Activated CD4-positive, alpha-beta T cell treated with anti-CD3 and anti-CD28 coated beads for 36 hours (primary cell): ENCODE measurements at regions not wholly inside any gene's neighbourhood (a gene's known extent, or its start where the extent isn't known, plus 50 kb on each side); places are given as distances from the start of the nearest gene placed in this dataset.

ENCODE experiments used
- ATAC-seq: fragments of 200-7000 bp; cut with Tn5 transposase; one replicate; pipeline ENCODE4 v1.10.0; 2021; ENCODE audit warnings: mild to moderate bottlenecking, moderate library complexity
- CTCF ChIA-PET: fragments of 350-600 bp; sonication (Branson Sonifier 250); formaldehyde crosslinking; loops from one replicate; lab custom pipeline; 2021; ENCODE audit warnings: antibody characterized with exemption; lab: Charles Lee
- POLR2A ChIA-PET: fragments of 350-600 bp; sonication (Branson Sonifier 250); formaldehyde crosslinking; loops from one replicate; lab custom pipeline; 2021; ENCODE audit warnings: antibody characterized with exemption, inconsistent platforms; lab: Charles Lee
- DNase-seq: peaks from one replicate; pipeline ENCODE4 v3.0.0-alpha.2; 2020
- H3K27ac Mint-ChIP-seq: one replicate; pipeline ENCODE4 v1.8.0; 2021; ENCODE audit warnings: mixed read lengths
- H3K27me3 Mint-ChIP-seq: one replicate; pipeline ENCODE4 v1.8.0; 2021; ENCODE audit warnings: mixed read lengths
- H3K36me3 Mint-ChIP-seq: one replicate; pipeline ENCODE4 v1.8.0; 2021; ENCODE audit warnings: low read depth, mixed read lengths
- H3K4me1 Mint-ChIP-seq: one replicate; pipeline ENCODE4 v1.8.0; 2021; ENCODE audit warnings: mixed read lengths
- H3K4me3 Mint-ChIP-seq: one replicate; pipeline ENCODE4 v1.8.0; 2021; ENCODE audit warnings: mild to moderate bottlenecking, moderate library complexity, mixed read lengths
- H3K9me3 Mint-ChIP-seq: one replicate; pipeline ENCODE4 v1.8.0; 2021; ENCODE audit warnings: low read depth, mixed read lengths
- intact Hi-C, 2 experiments: fragments of 100-400 bp; cut with DNase I in 1 of 2; cut with micrococcal nuclease in 1 of 2; formaldehyde crosslinking; loops; one replicate each; pipeline versions ENCODE4 v1.14.2 to v1.15.1; 2022 to 2024; cut with DNase I, micrococcal nuclease

DNA sequence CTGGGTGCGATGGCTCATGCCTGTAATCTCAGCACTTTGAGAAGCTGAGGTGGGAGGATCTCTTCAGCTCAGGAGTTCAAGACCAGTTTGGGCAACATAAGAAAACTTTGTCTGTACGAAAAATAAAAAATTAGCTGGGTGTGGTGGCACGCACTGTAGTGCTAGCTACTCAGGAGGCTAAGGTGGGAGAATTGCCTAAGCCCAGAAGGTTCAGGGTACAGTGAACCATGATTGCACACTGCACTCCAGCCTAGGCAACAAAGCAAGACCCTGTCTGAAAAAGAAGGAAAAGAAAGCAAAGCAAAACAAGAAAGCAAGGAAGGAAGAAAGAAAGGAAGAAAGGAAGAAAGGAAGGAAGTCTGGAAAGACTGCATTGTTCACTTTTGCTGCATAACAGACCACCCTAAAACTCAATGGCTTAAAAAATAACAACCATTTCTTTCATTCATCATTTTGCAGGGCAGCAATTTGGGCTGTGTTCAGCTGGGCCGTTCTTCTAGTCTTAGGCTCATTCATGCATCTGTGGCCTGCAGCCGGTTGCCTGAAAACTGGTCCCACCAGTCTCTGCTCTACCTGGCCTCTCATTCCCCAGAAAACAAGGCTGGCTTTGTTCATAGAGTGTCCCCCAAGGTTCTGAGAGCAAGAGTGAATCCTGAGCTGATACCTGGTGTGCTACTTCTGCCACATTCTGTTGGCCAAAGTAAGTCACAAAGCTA, 82.4 kb upstream of the MIER3 start:
- POLR2A ChIA-PET, result interaction anchor here (0.6 kb wide), 1 partner anchor 37 kb away, joined by 4 read pairs; no protein-coding TSS in a partner anchor

GRCh38 chr5:57035955-57036354, 84.0 kb upstream of the MIER3 start:
- no peak overlapping the region for H3K27ac Mint-ChIP-seq
- H3K4me3 Mint-ChIP-seq, result no peak overlapping the region
- no peaks in the 10 kb centered on the region for H3K9me3 Mint-ChIP-seq
- DNase-seq (no peak), ATAC-seq (no peak)
- POLR2A ChIA-PET, result no interaction called here
- CTCF ChIA-PET, result no interaction called here
- peaks cover 4% of the 10 kb centered on the region for H3K4me1 Mint-ChIP-seq
- intact Hi-C loops, result no loop called here
- H3K27me3 Mint-ChIP-seq, result peaks cover 2% of the 10 kb centered on the region
- H3K36me3 Mint-ChIP-seq, result no peaks in the 10 kb centered on the region

More for the DNA sequence above, 82.4 kb upstream of the MIER3 start:
- Mint-ChIP-seq H3K9me3 (no peaks in the 10 kb centered on the region), H3K4me3 (no peak overlapping the region), H3K36me3 (no peaks in the 10 kb centered on the region), H3K27ac (no peak overlapping the region), H3K27me3 (peaks cover 2% of the 10 kb centered on the region), H3K4me1 (peaks cover 12% of the 10 kb centered on the region)
- ATAC-seq, result no peak
- intact Hi-C loops, result no loop called here
- DNase-seq, result no peak
- CTCF ChIA-PET, result no interaction called here

GRCh38 chr5:57036761-57037160, 84.8 kb upstream of the MIER3 start:
- intact Hi-C loops, result no loop called here
- DNase-seq (no peak), ATAC-seq (no peak)
- Mint-ChIP-seq H3K9me3 (no peaks in the 10 kb centered on the region), H3K4me3 (no peak overlapping the region), H3K36me3 (no peaks in the 10 kb centered on the region), H3K27me3 (no peaks in the 10 kb centered on the region), H3K27ac (no peak overlapping the region), H3K4me1 (peaks cover under 1% of the 10 kb centered on the region)
- CTCF ChIA-PET, result no interaction called here
- POLR2A ChIA-PET, result no interaction called here

DNA sequence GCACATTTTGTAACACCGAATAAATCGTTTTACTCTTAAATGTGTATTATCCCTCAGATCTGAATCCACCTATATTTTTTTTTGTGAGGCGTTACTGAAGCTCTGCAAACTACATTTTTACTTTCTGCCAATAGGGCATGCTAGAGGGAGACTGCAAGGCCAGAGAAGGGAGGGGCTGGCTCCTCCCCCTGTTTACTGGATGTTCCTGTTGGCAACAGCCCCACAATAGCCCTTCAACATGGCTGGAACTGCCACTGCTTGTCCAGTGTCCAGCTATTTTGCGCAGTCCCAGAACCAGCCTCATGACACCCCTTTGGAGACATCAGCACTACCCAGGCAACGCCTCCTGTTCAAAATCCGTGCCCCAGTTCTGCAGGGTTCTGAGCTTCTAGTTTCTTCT, 85.4 kb upstream of the MIER3 start:
- Mint-ChIP-seq H3K4me3 (no peak overlapping the region), H3K27me3 (no peaks in the 10 kb centered on the region), H3K4me1 (no peaks in the 10 kb centered on the region), H3K36me3 (no peaks in the 10 kb centered on the region), H3K27ac (no peak overlapping the region), H3K9me3 (no peaks in the 10 kb centered on the region)
- ChIA-PET CTCF (no interaction called here), POLR2A (no interaction called here)
- intact Hi-C loops, result no loop called here
- DNase-seq (no peak), ATAC-seq (no peak)

DNA sequence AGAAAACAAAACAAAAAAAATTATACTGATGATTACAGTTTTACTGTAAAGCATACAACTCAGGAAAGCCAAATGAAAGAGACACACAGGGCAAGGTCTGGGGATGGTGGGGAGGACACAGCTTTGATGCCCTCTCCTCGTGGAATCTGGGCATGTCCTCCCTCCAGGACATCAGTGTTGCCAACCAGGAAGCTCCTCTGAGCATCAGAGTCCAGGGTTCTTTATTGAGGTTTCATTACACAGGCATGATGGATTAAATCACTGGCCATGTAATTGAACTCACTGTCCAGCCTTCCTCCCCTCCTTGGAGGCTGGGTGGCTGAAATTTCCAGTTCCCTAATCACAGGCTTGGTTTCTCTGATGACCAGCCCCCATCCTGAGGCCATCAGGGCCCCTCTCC, 89.6 kb upstream of the MIER3 start:
- ATAC-seq, result no peak
- Mint-ChIP-seq H3K4me1 (no peaks in the 10 kb centered on the region), H3K36me3 (no peaks in the 10 kb centered on the region), H3K27ac (no peak overlapping the region), H3K4me3 (no peak overlapping the region), H3K9me3 (no peaks in the 10 kb centered on the region), H3K27me3 (no peaks in the 10 kb centered on the region)
- ChIA-PET CTCF (no interaction called here), POLR2A (no interaction called here)
- intact Hi-C loops, result no loop called here
- no peak for DNase-seq

DNA sequence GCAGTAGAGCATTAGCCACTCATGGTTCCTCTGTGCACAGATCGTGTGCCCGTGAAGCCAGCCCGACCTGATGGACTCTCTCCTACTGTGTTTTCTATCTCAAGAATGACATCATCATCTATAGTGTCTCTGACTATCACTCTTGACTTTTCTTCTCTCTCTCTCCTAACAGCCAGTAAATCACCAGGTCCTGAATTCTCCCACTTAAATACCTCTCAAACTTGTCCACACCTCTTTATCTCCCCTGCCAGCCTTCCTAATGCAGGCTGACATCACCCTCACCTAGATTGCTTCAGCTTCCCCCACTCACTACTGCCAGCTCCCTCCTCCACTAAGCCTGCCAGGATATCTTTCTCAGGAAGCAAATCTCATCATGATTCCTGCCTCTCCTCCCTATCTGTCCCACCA, 90.6 kb upstream of the MIER3 start:
- intact Hi-C loops, result no loop called here
- CTCF ChIA-PET, result no interaction called here
- Mint-ChIP-seq H3K9me3 (no peaks in the 10 kb centered on the region), H3K4me3 (no peak overlapping the region), H3K27ac (no peak overlapping the region), H3K27me3 (no peaks in the 10 kb centered on the region), H3K36me3 (no peaks in the 10 kb centered on the region), H3K4me1 (no peaks in the 10 kb centered on the region)
- DNase-seq (no peak), ATAC-seq (no peak)
- POLR2A ChIA-PET, result no interaction called here

DNA sequence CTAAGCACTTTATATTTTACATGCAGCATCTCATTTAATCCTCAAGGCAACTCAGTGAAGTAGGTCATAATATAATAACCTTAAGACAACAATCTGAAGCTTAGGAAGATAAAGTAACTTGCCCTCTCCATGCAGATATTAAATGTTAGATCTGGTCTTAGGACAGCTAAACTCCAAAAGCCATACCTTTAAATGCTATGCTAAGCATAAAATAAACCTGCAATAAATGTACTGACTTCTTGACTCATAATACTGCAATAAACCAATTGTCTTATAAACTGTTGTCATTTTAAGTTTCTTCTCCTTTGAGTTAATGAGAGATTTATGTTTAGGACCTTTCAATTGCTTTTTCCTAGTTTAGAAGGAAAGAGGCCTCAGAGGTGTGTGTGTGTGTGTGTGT, 102.2 kb upstream of the MIER3 start:
- no peak for ATAC-seq
- H3K27ac Mint-ChIP-seq, result no peak overlapping the region
- H3K36me3 Mint-ChIP-seq, result no peaks in the 10 kb centered on the region
- H3K9me3 Mint-ChIP-seq, result no peaks in the 10 kb centered on the region
- ChIA-PET CTCF (no interaction called here), POLR2A (no interaction called here)
- H3K4me3 Mint-ChIP-seq, result no peak overlapping the region
- no peaks in the 10 kb centered on the region for H3K4me1 Mint-ChIP-seq
- DNase-seq, result no peak
- intact Hi-C loops, result no loop called here
- peaks cover 2% of the 10 kb centered on the region for H3K27me3 Mint-ChIP-seq

- ChIA-PET POLR2A (no interaction called here), CTCF (no interaction called here)
- intact Hi-C loops, result no loop called here
Measured at GRCh38 chr5:57054671-57055070, 102.7 kb upstream of the MIER3 start.

GRCh38 chr5:57055731-57056130, 103.8 kb upstream of the MIER3 start:
- ATAC-seq, result no peak
- DNase-seq, result no peak
- Mint-ChIP-seq H3K4me1 (no peaks in the 10 kb centered on the region), H3K27me3 (peaks cover 2% of the 10 kb centered on the region), H3K9me3 (no peaks in the 10 kb centered on the region), H3K36me3 (no peaks in the 10 kb centered on the region), H3K4me3 (no peak overlapping the region), H3K27ac (no peak overlapping the region)
- intact Hi-C loops, result no loop called here
- CTCF ChIA-PET, result no interaction called here
- POLR2A ChIA-PET, result no interaction called here

More at GRCh38 chr5:57054671-57055070, 102.7 kb upstream of the MIER3 start:
- Mint-ChIP-seq H3K27me3 (peaks cover 2% of the 10 kb centered on the region), H3K27ac (no peak overlapping the region), H3K4me1 (no peaks in the 10 kb centered on the region), H3K36me3 (no peaks in the 10 kb centered on the region), H3K4me3 (no peak overlapping the region), H3K9me3 (no peaks in the 10 kb centered on the region)
- DNase-seq (no peak), ATAC-seq (no peak)

DNA sequence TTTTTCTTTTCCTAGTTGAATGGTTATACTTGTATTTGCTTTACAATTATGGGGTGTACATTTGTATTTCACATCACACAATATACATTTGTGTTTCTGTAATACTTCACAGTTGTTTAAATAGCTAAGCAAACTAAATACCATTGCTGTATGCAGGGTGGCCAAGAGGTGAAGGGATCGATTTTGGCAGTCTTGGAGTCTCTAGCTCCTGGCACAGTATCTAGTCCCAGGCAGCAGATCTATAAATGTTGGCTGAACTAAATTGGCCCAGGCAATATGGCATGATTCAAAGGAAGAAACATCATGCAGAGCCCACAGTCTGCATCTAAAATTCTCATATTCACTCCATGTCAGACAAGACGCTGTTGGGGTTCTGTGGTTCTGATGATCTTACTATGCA, 110.1 kb upstream of the GPBP1 start:
- Mint-ChIP-seq H3K4me3 (no peak overlapping the region), H3K27ac (no peak overlapping the region), H3K9me3 (peaks cover 3% of the 10 kb centered on the region), H3K36me3 (no peaks in the 10 kb centered on the region), H3K4me1 (no peaks in the 10 kb centered on the region), H3K27me3 (peaks cover 13% of the 10 kb centered on the region)
- ChIA-PET CTCF (interaction anchor here (1.2 kb wide), 1 partner anchor 74 kb away, joined by 4 read pairs; no protein-coding TSS in a partner anchor), POLR2A (no interaction called here)
- no peak for ATAC-seq
- DNase-seq, result no peak
- intact Hi-C loops, result no loop called here

DNA sequence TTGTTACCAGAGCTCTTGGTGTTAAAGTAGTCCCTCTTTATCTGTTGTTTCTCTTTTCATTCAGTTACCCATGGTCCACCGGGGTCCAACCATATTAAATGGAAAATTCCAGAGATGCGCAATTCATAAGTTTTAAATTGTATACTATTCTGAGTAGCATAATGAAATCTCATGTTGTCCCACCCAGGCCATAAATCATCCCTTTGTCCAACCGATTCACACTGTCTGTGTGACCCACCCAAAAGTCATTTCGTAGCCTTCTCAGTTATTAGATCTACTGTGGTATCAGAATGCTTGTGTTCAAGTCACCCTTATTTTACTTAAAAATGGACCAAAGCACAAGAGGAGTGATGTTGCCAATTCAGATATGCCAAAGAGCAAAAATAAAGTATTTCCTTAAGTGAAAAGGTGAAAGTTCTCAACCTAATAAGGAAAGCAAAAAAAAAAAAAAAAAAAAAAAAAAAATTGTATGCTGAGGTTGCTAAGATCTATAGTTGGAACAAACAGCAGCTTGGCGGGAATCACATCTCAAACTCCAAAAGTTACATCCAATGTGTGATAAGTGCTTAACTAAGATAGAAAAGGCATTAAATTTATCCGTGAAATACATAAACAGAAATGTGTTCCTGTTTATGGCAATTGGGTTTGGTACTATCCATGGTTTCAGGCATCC, 106.8 kb upstream of the GPBP1 start:
- ATAC-seq (no peak), DNase-seq (no peak)
- Mint-ChIP-seq H3K27me3 (peaks cover 8% of the 10 kb centered on the region), H3K9me3 (peaks cover 5% of the 10 kb centered on the region), H3K27ac (no peak overlapping the region), H3K4me1 (no peaks in the 10 kb centered on the region), H3K4me3 (no peak overlapping the region), H3K36me3 (no peaks in the 10 kb centered on the region)
- POLR2A ChIA-PET, result no interaction called here
- intact Hi-C loops, result no loop called here
- CTCF ChIA-PET, result no interaction called here

- DNase-seq (no peak), ATAC-seq (no peak)
- ChIA-PET CTCF (interaction anchor here (1.3 kb wide), 1 partner anchor 152 kb away, joined by 3 read pairs; no protein-coding TSS in a partner anchor), POLR2A (no interaction called here)
- Mint-ChIP-seq H3K4me3 (no peak overlapping the region), H3K36me3 (no peaks in the 10 kb centered on the region), H3K27me3 (peaks cover 8% of the 10 kb centered on the region), H3K4me1 (no peaks in the 10 kb centered on the region), H3K27ac (no peak overlapping the region), H3K9me3 (peaks cover 5% of the 10 kb centered on the region)
- intact Hi-C loops, result no loop called here
Measured at GRCh38 chr5:57067597-57067924, 106.3 kb upstream of the GPBP1 start.
